DMS 273 (cell line): ENCODE measurements at regions not wholly inside any gene's neighbourhood (a gene's known extent, or its start where the extent isn't known, plus 50 kb on each side); places are given as distances from the start of the nearest gene placed in this dataset.

Experiments used
- DNase-seq: peaks from one replicate; lab custom pipeline; 2025; ENCODE audit not compliant: unreplicated experiment; lab: John Stamatoyannopoulos, UW

DNA sequence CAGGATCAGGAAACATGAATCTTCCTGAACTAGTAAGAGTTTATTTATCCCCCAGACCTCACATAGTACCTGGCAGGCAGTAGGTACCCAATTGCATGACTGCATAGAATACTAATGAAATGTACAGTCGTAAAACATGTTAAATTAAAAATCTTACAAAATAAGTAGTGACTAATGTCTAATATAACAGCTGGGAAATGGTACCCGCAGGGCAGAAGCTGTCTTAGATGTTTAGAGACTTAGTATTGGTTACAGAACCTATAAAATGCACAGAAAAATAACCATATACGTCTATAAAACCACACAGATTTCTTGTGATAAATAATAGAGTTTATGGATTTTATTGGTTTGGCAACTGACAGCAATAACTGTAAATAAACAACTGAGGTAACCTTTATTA, 139.1 kb upstream of the GMDS start:
- DNase-seq, result no peak

DNA sequence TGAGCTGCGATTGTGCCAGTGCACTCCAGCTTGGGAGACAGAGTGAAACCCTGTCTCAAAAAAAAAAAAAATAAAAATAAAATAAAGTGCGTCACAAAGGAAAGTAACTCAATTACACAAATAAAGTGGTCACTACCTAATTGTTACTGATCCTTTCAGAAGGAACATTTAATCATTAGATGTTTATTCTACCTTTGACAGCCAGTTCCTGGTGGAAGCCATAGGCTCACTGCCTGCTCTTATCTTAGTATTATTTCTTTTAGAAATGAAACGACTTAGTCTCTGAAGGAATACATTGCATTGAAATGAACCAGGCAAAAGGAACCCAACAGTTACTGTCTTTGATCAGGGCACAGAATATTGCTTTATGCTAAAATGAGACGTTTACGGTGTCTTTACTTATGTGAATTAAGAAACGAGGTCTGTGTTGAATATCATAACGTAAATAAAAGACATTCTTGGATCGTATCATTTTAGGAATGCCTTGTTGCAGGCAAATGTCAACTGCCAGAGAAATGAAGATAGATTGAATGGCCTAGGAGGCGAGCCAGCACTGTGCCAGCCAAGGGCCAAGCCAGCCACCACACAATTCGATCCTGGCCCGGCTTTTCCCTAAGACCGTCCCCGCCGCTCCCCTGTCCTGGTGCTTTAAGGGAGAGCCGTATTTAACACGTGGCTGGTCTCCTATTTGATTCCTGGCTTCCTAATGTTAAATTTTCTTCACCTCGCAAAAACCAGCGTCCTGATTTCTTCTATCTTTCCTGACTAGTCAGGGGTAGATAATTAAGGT, 136.7 kb upstream of the GMDS start:
- no peak for DNase-seq

DNA sequence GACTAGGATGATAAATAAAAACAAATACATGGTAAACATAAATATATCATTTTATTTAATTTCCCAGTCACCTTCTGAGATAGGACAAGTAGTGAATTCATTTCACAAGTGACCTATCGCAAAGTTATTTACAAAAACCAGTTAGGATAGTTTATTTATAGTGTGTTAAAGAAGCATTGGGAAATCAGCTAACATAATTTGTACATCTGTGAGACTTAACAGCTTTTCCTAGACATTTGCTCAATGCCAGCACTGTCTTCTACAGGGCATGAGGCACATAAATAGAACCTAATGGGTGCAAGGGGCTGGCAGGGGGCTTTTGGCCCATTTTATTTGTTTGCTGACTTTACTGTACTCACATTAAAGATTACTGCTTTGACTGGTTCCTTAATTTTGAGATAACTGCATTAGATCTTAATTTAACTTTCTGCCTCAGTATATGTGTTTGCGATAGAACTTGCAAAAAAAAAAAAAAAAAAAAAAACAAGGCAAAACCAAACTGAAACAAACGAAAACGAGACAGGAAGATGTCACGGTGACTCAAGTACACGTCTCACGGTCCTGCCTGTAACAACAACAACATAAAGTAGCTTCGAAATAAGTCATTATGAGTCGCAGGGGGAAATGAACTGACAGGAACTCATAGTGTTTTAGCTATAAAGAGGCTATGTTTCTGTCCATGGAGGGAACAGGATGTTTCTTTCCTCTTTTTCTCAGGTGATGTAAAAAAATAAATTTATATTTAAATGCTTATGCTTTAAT, 133.7 kb upstream of the GMDS start:
- DNase-seq, result no peak

DNA sequence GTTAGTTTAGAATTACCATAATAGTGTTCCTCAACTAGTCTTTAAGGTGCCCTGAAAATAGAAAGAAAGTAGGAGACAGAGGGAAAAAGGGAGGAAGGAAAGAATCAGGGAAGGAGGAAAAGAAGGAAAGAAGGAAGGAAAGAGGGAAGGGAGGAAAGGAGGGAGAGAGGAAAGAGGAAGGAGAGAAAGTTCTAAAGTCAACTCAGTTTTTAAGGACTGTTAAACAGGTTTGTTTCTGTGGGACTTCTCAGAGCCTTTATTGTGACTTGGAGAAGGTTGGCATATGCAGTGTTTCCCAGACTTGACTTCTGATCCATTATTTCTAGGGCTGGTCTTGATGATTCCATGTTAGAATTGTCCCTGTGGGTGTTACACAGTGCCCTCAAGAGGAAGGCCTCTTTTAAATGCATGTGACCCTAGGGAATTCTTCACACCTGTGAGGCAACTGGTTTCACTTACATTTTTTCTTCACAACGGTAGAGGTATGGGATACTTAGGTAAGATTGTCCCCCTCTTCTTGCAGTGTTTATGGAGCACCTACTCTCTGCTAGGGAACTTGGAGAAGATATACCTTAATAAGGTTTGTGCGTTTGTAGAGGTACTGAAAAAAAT, 132.7 kb upstream of the GMDS start:
- DNase-seq, result no peak

DNA sequence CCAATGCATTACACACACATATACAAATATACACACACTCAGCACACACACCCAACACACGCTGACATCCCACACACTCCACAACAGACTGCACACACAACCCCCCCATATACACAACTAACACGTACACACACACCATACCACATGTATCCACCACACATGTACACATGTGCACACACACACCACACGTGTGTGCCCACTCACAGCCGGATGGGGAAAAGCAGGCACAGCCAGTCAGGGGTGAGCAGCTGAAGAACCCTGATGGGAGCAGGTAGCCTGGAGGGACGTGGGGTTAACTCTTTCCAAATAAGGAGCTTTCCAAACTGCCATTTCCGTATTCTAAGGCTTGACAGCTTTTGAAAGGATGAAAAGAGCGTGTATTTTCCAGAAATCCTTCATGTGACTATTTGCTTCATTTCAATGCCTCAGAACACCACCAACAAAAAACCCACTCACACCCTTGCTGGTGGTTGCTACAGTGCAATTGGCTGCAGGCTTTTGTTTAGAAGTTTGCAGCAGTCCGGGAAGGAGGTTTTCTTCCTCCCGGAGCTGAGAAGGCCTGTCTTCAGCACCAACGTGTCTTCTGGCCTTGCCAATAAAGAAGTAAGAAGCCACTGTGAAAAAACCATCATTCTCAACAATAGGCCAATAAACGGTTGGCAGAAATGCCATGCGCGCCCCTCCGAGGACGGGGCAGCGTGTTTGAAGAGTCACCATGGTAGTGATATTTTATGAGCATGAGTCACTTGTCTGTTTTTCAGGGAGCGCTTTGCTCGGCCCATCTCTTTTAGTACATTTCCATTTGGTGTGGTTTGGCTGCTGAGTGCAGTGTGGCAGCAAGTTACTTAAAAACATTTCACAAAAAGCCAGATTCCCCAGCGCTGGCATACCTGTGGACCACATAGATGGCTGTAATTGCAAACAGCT, 131.3 kb upstream of the GMDS start:
- DNase-seq, result no peak

DNA sequence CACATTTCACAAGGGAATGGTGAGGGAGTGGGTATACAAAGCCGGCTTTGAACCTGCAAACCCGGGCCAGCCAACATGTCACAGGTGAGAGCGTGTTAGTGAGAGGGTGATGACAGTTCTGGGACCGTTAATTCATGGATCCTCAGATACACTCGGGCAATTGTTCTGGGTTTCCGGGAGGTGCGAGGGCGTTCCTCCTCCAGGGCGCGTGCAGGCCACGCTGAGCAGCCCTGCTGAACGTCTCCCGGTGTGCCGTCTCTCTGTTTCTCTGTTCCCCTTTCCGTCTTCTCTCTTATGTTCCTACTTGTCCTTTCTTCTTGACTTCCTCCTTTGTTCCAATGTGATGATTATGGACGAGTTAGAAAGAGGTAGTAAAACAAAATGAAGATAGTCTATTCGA, 130.0 kb upstream of the GMDS start:
- no peak for DNase-seq

DNA sequence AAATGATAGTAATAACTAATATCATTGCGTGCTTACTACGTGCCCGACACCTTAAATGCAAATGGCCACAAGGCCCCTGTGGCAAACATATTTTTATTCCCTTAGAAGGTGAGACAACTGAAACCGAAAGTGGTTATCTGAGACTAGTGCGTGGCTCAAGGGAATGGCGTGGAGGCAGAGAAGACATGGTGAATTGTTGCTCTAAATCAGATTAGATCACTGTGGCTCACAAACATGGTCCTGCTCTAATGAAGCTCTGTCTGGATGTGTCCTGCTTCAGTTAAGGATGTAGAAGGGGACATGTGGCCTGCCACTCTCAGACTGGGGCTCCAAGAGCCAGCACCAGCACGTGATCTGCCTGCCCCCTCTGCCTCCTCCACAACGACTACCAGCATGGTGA, 124.2 kb upstream of the GMDS start:
- DNase-seq, result no peak

DNA sequence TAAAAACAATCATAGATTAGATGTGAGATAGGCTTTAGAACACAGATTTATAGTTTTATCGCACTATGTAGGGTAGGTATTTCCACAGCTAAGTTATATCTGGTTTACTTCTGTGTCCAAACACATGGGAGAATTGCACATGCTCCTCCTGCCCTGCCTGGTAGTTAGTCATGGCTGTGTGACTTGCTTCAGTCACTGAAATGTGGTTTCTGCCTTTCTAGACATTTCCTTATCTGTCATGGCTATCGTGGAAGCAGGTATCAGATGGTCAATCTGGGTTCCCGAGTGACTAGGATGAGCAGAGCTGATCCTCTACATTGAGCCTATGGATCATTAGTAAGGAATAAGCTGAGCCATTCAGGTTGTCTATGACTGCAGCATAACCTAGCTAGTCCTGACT, 117.8 kb upstream of the GMDS start:
- DNase-seq, result no peak

DNA sequence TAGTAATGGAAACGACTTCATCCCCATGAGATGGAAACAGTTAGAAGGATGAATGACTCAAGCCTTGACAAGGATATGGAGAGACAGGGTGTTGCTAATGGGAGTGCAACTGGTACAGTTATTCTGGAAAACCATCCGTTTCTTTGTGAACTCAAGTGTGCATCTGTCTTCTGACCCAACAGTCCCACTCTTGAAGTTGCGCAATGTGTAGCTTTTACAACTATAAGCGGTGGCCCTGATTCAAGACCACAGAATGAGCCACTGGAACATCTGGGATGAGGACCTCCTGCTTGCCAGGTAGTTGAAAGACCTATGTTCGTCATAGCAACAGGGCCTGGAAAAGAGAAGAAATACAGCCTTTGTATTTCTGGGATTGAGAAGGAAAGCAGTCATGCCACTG, 115.8 kb upstream of the GMDS start:
- DNase-seq, result no peak

DNA sequence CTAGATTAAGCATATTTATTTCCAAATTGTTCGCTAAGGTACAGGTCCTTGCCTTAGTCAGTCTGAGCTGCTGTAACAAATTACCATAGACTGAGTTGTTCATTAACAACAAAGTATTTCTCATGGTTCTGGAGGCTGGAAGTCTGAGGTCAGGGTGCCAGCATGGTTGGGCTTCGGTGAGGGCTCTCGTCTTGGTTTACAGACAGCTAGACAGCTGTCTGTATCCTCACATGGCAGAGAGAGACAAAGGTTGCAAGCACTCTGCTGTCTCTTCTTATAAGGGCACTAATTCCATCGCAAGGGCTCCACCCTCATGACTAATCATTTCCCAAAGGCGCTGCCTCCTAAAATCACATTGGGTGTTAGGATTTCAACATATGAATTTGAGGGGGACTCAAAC, 115.3 kb upstream of the GMDS start:
- DNase-seq, result no peak

DNA sequence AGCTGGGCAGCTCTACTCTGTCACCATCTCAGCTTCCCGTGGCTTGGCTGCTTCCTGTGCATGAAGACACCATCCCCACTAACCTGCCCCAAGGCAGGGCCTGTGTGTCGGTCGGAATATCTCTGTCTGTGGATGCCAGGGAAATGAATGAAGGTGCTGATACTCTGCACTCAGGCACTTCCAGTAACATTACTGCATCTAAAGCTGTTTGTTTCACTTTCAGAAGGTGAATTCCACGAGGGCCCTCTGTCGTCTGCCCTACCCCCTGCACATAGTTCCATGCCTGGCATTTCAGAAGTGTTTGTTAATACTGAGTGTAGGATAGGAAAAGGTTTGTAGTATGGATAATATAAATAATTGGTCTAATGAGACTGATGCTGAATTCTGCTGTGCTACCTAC, 114.7 kb upstream of the GMDS start:
- DNase-seq, result no peak

DNA sequence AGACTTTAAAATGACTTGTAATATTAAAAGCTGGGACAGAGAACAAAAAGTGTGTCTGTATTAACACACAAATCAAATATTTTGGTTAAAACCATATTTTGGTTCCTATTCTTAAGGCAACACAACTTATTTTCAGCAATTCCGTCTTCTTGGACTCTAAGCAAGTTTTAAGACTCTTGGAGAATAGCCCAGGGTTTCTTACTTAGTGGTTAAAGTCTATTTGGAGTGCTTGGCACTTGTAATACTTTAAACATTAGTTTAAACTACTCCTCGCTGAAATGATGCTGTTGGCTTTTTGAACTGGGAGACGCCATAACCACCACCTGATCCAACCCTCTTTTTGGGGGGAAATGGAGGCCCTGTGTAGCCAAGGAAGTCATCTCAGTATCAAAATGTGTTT, 109.7 kb upstream of the GMDS start:
- no peak for DNase-seq

DNA sequence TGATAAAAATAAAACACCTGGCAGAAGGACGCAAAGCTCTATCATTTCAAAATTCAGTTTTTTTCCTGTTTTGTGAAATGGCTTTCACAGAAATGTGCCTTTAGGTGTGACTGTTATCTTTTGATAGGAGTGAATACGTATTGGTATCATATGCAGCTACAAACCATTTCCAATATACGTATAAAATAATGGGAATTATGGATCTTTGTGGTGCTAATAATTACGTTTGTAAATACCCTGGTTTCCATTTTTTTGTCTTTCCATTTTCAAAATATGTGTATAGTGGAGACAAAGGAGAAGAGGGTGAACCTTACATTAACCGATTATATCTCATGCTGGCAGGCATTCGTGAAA, 108.7 kb upstream of the GMDS start:
- no peak for DNase-seq

DNA sequence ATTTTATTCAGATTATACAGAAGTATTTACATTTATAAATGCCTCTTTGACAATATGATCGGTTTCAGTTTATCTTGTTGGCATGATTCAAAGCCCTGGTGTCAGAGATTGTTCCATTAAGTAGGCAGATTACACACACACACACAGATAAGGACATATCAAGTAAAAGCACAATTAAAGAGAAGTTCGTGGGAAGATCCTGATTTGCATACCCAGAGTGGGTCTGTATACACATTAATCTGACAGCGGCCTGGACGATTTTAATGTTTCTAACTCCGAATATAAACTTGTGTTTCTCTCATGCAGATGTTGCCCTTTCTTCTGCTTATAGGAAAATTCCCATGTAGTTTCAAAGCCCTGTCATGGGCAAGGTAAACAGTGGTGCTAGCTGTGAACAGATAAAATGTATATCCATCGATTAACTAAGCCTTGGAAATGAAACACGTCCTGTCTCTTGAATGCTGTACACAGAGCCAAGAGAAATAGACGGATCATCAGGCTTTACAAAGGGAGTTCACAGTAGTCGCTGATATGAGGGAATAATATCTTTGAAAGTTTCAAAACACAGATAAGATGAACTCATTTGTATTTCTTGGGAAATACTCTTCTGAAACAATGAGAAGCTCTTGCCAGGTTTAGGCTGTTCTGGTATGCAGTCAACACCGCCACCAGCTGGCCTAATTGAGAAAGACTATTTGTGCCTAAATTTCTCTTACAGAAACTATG, 108.2 kb upstream of the GMDS start:
- DNase-seq, result peak; percentile 81

DNA sequence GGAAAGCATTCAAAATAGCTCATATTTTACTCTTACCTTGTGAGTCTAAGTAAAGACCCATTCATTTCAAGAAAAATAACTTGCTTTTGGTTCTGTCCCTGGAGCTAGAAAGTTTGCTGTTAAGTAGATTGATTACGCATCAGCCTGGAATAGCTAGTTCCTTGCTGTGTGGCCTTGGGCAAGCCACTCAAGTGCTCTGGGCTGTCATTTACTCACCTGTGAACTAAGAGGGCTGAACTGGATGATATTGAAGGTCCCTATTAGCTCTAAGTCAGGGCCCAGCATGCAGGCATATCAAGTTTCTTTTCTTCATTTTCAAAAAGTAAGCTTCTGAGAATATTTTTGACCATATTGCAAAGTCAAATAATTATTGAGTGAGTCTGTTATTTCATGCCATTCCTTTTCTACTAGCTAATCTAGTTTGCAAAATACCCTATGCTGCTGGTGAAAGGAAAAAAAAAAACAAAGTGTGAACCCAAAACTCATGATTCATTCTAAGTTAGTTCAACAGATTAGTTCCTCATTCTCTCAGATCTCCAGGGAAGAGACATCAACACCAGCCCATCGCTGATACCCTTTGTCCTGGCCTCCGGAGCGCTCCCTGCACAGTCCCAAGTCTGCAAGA, 106.5 kb upstream of the GMDS start:
- DNase-seq, result no peak

DNA sequence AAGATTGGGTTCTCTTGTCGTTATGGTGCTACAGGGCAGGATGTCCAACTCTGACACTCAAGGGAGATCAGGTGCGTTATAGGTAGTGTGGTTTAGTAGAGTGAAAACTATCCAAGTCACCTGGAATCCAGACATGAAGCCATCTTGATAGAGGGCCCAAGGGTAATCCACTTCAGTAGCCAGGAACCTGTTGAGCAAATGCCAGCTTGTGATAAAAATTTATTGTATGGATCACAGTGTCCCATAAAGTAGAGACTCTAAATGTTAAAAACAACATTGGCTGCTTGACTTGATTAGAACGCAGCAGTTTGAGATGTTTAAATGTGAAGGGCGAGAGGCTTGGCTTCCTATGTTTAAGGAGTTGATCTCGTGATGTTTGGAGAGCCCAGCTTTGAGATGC, 105.7 kb upstream of the GMDS start:
- DNase-seq, result no peak

DNA sequence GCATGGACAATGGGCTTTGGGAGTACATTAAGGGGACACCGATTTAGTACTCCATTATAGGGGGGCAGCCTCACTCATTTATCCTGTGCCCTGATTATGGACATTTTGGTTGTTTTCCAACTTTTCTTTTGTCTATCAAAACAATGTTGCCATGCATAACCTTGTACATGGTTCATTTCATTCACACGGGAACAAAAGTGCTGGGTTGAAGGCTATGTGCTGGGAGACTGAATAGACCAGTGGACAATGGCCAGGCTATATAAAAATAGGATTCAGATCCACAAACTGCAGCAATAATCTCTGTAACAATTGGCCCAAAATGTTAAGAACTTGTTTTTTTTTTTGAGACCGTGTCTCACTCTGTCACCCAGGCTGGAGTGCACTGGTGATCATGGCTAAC, 100.7 kb upstream of the GMDS start:
- no peak for DNase-seq

DNA sequence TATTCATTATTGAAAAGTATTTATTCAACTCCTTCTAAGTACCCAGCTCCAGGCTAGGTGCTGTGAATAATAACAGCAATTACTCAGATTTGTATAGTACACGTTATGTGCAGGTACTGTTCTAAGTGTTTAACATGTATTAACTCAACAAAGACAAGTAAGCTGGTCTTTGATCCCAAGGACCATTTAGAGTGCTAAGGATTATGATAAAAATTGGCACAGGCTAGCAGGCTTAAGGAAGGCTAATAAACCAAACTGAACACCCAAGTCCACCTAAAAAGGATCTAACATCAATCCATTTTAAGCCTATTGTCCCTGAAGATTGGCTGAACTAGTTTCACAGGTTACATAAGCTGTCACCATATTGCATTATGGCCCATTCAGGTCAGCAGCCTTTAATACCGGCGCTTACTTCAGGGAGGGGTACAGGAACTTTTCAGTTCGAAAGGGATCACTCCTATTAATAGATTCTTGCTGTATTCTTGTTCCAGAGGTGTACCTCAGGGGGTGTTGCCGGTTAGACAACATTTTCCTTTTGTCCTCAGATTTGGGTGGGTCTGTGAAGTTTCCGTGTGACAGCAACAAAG, 99.0 kb upstream of the GMDS start:
- DNase-seq, result no peak

DNA sequence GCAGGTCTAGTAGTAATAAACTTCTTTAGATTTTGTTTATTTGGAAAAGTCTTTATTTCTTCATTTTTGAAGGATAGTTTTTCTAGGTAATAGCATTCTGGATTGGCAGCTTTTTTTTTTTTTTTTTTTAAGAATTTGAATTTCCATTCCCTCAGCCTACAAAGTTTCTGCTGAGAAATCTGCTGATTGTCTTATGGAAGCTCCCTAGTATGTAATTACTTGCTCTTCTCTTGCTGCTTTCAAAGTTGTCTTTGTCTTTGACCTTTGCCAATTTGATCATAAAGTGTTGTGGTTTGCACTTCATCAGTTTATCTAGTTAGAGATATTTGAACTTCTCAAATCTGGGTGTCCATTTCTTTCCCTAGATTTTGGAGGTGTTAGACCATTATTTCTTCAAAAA, 82.2 kb upstream of the GMDS start:
- DNase-seq, result no peak
